ENCODE measurements at regions not wholly inside any gene's neighbourhood (a gene's known extent, or its start where the extent isn't known, plus 50 kb on each side); places are given as distances from the start of the nearest gene placed in this dataset.

- TF ChIP-seq POLR2AphosphoS5 (IDR thresholded peaks at IDR 0.05) (no peak), EP300 (IDR thresholded peaks at IDR 0.05; ENCODE audit: low read depth) (no peak), POLR2A (IDR thresholded peaks at IDR 0.05) (no peak)
- TF ChIP-seq, protein P1, sequence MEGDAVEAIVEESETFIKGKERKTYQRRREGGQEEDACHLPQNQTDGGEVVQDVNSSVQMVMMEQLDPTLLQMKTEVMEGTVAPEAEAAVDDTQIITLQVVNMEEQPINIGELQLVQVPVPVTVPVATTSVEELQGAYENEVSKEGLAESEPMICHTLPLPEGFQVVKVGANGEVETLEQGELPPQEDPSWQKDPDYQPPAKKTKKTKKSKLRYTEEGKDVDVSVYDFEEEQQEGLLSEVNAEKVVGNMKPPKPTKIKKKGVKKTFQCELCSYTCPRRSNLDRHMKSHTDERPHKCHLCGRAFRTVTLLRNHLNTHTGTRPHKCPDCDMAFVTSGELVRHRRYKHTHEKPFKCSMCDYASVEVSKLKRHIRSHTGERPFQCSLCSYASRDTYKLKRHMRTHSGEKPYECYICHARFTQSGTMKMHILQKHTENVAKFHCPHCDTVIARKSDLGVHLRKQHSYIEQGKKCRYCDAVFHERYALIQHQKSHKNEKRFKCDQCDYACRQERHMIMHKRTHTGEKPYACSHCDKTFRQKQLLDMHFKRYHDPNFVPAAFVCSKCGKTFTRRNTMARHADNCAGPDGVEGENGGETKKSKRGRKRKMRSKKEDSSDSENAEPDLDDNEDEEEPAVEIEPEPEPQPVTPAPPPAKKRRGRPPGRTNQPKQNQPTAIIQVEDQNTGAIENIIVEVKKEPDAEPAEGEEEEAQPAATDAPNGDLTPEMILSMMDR (IDR thresholded peaks at IDR 0.05) = no peak
These were observed 102.5 kb upstream of the SLC25A13 start for GRCh38 chr7:96424411-96424810.

Data from transverse colon (tissue), 4 donors.